Skeletal muscle satellite cell (primary cell): ENCODE measurements at regions not wholly inside any gene's neighbourhood (a gene's known extent, or its start where the extent isn't known, plus 50 kb on each side); places are given as distances from the start of the nearest gene placed in this dataset.
"Not testable (repeated sequence)": the region's sequence is repeated elsewhere in the genome, so short reads cannot be mapped to it uniquely, and the experiment has no call there.

Source experiments
- H3K27me3 ChIP-seq: 2 replicates; pipeline ENCODE4 v1.7.0; 2013; ENCODE audit warnings: low read length; ENCODE audit not compliant: control insufficient read depth, insufficient read depth
- H3K36me3 ChIP-seq: 2 replicates; pipeline ENCODE4 v1.7.0; 2013; ENCODE audit warnings: mild to moderate bottlenecking, control low read depth, low read length; ENCODE audit not compliant: insufficient read depth
- H3K4me1 ChIP-seq: 2 replicates; pipeline ENCODE4 v1.7.0; 2013; ENCODE audit warnings: low read length; ENCODE audit not compliant: control insufficient read depth, insufficient read depth
- H3K4me2 ChIP-seq: 2 replicates; pipeline ENCODE4 v1.7.0; 2013; ENCODE audit warnings: mild to moderate bottlenecking, low read length
- H3K4me3 ChIP-seq: 2 replicates; pipeline ENCODE4 v1.7.0; 2013; ENCODE audit warnings: low read length
- H3K9ac ChIP-seq: 2 replicates; pipeline ENCODE4 v1.7.0; 2013; ENCODE audit warnings: mild to moderate bottlenecking, low read depth, low read length, moderate library complexity
- H3K9me3 ChIP-seq: replicated peaks from 2 replicates; pipeline ENCODE4 v1.7.0; 2013; ENCODE audit warnings: mild to moderate bottlenecking, control low read depth, low read length

DNA sequence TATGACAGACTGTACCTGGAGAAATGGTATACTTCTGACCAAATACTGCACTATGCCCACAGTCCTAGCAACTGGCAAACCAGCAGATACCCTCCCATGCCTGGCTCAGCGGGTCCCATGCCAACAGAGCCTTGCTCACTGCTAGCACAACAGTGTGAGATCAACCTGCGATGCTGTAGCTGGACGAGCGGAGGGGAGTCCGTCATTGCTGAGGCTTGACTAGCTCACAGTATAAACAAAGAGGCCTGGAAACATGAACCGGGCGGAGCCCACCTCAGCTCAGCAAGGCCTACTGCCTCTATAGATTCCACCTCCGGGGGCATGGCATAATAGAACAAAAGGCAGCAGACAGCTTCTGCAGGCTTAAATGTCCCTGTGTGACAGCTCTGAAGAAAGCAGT lies 93.2 kb upstream of the CAB39 start:
- no peaks in the 10 kb centered on the region for H3K36me3 ChIP-seq
- no peaks in the 10 kb centered on the region for H3K27me3 ChIP-seq
- H3K9me3 ChIP-seq = no peaks in the 10 kb centered on the region
- H3K4me1 ChIP-seq = peaks cover 25% of the 10 kb centered on the region
- H3K9ac ChIP-seq = no peak overlapping the region
- no peak overlapping the region for H3K4me3 ChIP-seq
- H3K4me2 ChIP-seq = no peak overlapping the region

DNA sequence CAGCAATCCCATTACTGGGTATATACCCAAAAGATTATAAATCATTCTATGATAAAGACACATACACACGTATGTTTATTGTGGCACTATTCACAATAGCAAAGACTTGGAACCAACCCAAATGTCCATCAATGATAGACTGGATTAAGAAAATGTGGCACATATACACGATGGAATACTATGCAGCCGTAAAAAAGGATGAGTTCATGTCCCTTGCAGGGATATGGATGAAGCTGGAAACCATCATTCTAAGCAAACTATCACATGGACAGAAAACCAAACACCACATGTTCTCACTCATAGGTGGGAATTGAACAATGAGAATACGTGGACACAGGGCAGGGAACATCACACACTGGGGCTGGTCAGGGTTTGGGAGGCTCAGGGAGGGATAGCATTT lies 87.4 kb upstream of the CAB39 start:
- not testable (repeated sequence) for H3K9me3 ChIP-seq, H3K27me3 ChIP-seq, H3K4me2 ChIP-seq, H3K4me1 ChIP-seq, H3K36me3 ChIP-seq, H3K4me3 ChIP-seq, H3K9ac ChIP-seq

DNA sequence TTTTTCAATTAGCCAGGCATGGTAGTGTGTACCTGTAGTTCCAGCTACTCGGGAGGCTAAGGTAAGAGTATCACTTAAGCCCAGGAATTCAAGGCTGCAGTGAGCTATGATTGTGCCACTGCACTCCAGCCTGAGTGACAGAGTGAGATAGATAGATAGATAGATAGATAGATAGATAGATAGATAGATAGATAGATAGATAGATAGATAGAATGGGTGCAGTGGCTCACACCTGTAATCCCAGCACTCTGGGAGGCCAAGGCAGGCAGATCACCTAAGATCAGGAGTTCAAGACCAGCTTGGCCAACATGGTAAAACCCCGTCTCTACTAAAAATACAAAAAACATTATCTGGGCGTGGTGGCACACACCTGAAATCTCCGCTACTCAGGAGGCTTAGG lies 85.6 kb upstream of the CAB39 start:
- H3K4me2 ChIP-seq, H3K9me3 ChIP-seq, H3K36me3 ChIP-seq, H3K9ac ChIP-seq, H3K4me3 ChIP-seq, H3K4me1 ChIP-seq, H3K27me3 ChIP-seq: not testable (repeated sequence)

DNA sequence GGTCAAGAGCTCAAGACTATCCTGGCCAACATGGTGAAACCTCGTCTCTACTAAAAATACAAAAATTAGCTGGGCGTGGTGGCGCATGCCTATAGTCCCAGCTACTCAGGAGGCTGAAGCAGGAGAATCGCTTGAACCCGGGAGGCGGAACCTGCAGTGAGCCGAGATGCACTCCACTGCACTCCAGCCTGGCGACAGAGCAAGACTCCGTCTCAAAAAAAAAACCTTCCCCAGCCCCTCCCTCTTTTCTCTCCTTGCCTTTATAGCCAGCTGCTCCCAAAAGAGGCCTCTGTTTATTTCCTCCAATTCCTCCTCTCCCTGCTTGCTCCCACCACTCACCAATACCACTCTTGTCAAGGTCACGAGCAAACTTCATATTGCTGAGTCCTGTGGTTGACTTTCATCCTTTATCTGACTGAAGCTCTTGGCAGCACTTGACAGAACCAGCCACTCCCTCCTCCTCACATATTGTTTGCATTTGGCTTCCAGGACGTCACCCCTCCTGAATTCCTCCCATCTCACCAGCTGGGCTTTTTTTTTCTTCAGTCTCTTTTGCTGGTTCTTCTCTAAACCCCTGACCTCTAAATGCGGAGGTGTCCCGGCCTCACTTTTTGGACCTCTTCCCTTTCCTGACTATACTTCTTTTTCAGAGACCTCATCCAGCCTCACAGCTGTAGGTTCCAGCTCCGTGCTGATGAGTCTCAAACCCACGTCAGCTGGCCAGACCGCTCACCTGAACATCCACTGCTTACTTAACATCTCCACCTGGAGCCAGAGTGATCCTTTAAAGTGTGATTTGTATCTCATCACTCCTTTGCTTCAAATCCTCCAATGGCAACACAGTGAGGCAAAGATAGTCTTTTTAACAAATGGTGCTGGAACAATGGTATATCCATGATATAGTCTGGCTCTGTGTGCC lies 84.6 kb upstream of the CAB39 start:
- H3K4me3 ChIP-seq = no peak overlapping the region

DNA sequence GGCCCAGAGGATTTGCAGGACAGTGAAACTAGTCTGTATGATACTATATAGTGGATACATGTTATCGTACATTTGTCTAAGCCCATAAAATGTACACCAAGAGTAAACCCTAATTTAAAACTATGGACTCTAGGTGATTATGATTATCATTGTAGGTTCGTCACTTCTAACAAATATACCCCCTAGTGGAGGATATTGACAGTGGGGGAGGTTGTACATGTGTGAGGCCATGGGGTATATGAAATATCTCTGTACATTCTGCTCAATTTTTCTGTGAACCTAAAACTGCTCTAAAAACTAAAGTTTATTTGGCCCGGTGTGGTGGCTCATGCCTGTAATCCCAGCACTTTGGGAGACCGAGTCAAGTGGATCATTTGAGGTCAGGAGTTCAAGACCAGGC lies 81.2 kb upstream of the CAB39 start:
- H3K4me2 ChIP-seq = no peak overlapping the region
- H3K4me3 ChIP-seq = no peak overlapping the region
- H3K27me3 ChIP-seq = no peaks in the 10 kb centered on the region
- no peaks in the 10 kb centered on the region for H3K36me3 ChIP-seq
- H3K9ac ChIP-seq = no peak overlapping the region
- H3K4me1 ChIP-seq = peaks cover 3% of the 10 kb centered on the region
- no peaks in the 10 kb centered on the region for H3K9me3 ChIP-seq

More for the DNA sequence above, 84.6 kb upstream of the CAB39 start:
- H3K27me3 ChIP-seq = no peaks in the 10 kb centered on the region
- H3K4me2 ChIP-seq = no peak overlapping the region
- H3K4me1 ChIP-seq = peaks cover 3% of the 10 kb centered on the region
- no peaks in the 10 kb centered on the region for H3K36me3 ChIP-seq
- no peak overlapping the region for H3K9ac ChIP-seq
- no peaks in the 10 kb centered on the region for H3K9me3 ChIP-seq

DNA sequence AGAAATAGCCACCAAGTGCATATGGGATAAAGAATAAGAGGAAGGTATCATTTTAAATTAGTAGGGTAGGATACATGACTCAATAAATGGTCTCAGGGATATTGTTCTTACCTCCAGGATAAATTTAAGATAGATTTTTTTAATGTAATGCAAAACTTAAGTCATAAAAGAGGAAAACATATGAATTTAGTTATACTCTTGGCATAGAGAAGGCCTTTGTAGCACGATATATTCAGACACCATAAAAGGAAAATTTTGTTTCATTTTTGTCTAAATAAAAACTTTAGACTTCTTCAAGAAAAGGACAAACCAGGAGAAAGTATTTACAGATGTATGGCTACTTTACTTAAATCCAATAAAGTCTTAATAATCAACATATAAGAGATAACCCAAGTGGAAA lies 78.5 kb upstream of the CAB39 start:
- Histone ChIP-seq H3K36me3 (no peaks in the 10 kb centered on the region), H3K9me3 (no peaks in the 10 kb centered on the region), H3K4me3 (no peak overlapping the region), H3K4me2 (no peak overlapping the region), H3K4me1 (no peaks in the 10 kb centered on the region), H3K9ac (no peak overlapping the region), H3K27me3 (no peaks in the 10 kb centered on the region)

DNA sequence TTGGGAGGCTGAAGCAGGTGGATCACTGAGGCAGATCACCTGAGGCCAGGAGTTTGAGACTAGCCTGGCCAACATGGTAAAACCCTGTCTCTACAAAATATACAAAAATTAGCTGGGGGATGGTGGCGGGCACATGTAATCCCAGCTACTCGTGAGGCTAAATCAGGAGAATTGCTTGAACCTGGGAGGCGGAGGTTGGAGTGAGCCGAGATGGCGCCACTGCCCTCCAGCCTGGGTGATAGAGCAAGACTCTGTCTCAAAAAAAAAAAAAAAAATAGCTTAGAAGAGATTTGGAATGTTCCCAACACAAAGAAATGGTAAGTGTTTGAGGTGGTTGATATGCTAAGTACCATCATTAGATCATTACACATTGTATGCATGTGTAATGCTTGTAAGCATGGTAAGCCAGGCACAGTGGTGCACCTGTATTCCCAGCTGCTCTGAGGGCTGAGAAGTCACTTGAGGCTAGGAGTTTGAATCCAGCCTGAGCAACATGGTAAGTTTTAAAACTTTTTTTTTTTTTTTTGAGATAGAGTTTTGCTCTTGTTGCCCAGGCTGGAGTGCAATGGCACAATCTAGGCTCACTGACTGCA lies 77.8 kb upstream of the CAB39 start:
- H3K36me3 ChIP-seq, H3K4me2 ChIP-seq, H3K9me3 ChIP-seq, H3K4me3 ChIP-seq, H3K27me3 ChIP-seq, H3K9ac ChIP-seq, H3K4me1 ChIP-seq: not testable (repeated sequence)

DNA sequence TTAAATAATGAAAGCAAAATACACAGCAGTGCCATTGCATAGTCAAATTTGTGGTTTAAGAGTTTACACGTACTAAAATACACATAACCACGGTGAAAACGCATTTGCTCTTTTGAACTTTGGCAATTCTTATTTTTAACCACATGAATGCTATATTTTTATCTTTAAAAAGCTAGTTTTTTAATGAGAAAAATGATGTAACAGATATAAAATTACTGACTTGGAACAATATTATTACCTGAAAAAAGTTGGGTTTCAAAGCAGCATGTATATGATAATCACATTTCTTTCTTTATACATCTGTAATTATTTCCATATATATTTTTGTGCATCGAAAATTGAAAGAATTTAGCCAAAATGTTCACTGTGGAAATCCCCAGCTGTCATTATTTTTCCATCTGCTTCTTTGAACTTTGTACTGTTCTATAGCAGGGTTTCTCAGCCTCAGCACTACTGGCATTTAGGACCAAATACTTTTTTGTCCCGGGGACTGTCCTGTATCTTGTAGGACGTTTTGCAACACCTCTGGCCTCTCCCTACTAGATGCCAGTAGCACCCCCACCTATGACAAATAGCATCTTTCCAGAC lies 75.9 kb upstream of the CAB39 start:
- no peaks in the 10 kb centered on the region for H3K27me3 ChIP-seq
- H3K9me3 ChIP-seq = no peaks in the 10 kb centered on the region
- no peak overlapping the region for H3K4me2 ChIP-seq
- no peak overlapping the region for H3K9ac ChIP-seq
- no peaks in the 10 kb centered on the region for H3K36me3 ChIP-seq
- H3K4me1 ChIP-seq = peaks cover 4% of the 10 kb centered on the region
- no peak overlapping the region for H3K4me3 ChIP-seq

DNA sequence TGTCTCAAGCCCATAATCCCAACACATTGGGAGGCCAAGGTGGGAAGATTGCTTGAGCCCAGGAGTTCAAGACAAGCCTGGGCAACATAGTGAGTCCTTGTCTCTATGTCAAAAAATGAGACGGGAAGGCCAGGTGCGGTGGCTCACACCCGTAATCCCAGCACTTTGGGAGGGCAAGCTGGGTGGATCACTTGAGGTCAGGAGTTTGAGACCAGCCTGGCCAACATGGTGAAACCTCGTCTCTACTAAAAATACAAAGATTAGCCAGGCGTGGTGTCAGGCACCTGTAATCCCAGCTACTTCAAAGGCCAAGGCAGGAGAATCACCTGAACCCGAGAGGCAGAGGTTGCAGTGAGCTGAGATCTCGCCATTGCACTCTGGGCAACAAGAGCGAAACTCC lies 75.2 kb upstream of the CAB39 start:
- not testable (repeated sequence) for H3K4me2 ChIP-seq, H3K4me3 ChIP-seq, H3K4me1 ChIP-seq, H3K36me3 ChIP-seq, H3K9ac ChIP-seq, H3K9me3 ChIP-seq, H3K27me3 ChIP-seq

DNA sequence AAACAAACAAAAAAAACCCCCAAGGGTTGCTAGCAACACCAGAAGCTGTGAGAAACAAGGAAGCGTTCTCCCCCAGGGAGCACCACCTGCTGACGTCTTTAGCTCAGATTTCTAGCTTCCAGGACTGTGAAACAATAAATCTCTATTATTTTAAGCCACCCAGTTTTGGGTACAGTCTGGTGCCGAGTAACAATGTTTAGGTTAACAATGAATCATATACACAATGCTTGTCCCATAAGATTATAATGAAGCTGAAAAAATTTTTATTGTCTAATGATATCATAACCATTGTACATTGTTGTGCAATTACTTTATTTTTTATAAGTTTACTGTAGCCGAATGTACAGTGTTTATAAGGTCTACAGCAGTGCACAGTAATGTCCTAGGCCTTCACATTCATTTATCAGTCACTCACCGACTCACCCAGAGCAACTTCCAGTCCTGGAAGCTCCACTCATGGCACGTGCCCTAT lies 72.1 kb upstream of the CAB39 start:
- no peak overlapping the region for H3K4me2 ChIP-seq
- H3K36me3 ChIP-seq = no peaks in the 10 kb centered on the region
- no peak overlapping the region for H3K4me3 ChIP-seq
- no peaks in the 10 kb centered on the region for H3K9me3 ChIP-seq
- H3K4me1 ChIP-seq = peaks cover 4% of the 10 kb centered on the region
- no peak overlapping the region for H3K9ac ChIP-seq
- H3K27me3 ChIP-seq = no peaks in the 10 kb centered on the region

DNA sequence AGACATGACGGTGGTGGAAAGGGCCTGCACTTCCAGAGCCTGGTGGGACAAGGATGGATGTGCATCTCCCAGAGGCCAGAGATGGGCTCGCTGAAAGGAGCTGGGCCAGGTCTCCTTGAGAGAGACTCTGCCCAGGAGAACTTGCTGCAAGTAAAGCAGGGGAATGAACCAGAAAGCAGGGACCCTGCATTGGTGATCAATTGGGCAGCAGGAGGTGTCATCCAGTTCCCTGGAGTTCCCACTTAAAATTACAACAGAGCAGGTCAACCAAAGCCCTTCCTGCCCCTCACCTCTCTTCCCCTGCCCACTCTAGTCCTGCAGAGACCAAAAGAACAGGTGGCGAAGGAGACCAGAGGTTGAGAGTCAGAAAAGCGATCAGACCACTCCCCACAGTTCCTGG lies 69.7 kb upstream of the CAB39 start:
- Histone ChIP-seq H3K36me3 (no peaks in the 10 kb centered on the region), H3K4me2 (no peak overlapping the region)

More for the DNA sequence above, 69.7 kb upstream of the CAB39 start:
- Histone ChIP-seq H3K4me1 (peaks cover 4% of the 10 kb centered on the region), H3K9me3 (no peaks in the 10 kb centered on the region), H3K9ac (no peak overlapping the region), H3K4me3 (no peak overlapping the region), H3K27me3 (no peaks in the 10 kb centered on the region)
